GM23248 (cell line): ENCODE measurements at regions not wholly inside any gene's neighbourhood (a gene's known extent, or its start where the extent isn't known, plus 50 kb on each side); places are given as distances from the start of the nearest gene placed in this dataset.

Source experiments
- DNase-seq: peaks from one replicate; pipeline ENCODE4 v3.0.0-alpha.2; 2015
- H2AFZ ChIP-seq: fragments of 200-600 bp; sonication (generic); 2 replicates; pipeline ENCODE4 v1.6.1; 2016; ENCODE audit warnings: antibody characterized with exemption
- H3F3A ChIP-seq: fragments of 200-600 bp; sonication (generic); 2 replicates; pipeline ENCODE4 v1.6.1; 2016; ENCODE audit warnings: mild to moderate bottlenecking, antibody characterized with exemption, mixed run types; ENCODE audit not compliant: insufficient read depth
- H3K27ac ChIP-seq: fragments of 200-600 bp; sonication (generic); 2 replicates; pipeline ENCODE4 v1.5.1; 2016; ENCODE audit warnings: mild to moderate bottlenecking
- H3K27me3 ChIP-seq: fragments of 200-600 bp; sonication (generic); replicated peaks from 2 replicates; pipeline ENCODE4 v1.6.1; 2016; ENCODE audit warnings: mild to moderate bottlenecking; ENCODE audit not compliant: insufficient read depth
- H3K36me3 ChIP-seq: fragments of 200-600 bp; sonication (generic); 2 replicates; pipeline ENCODE4 v1.6.1; 2016; ENCODE audit warnings: low read depth, mild to moderate bottlenecking
- H3K4me1 ChIP-seq: fragments of 200-600 bp; sonication (generic); 2 replicates; pipeline ENCODE4 v1.6.1; 2016; ENCODE audit warnings: mild to moderate bottlenecking; ENCODE audit not compliant: insufficient read depth
- H3K4me2 ChIP-seq: fragments of 200-600 bp; sonication (generic); one replicate; pipeline ENCODE4 v1.6.1; 2016; ENCODE audit warnings: mild to moderate bottlenecking; ENCODE audit not compliant: unreplicated experiment
- H3K4me3 ChIP-seq: fragments of 200-600 bp; sonication (generic); 2 replicates; pipeline ENCODE4 v1.5.1; 2016; ENCODE audit warnings: mild to moderate bottlenecking
- H3K79me2 ChIP-seq: fragments of 200-600 bp; sonication (generic); 2 replicates; pipeline ENCODE4 v1.6.1; 2016; ENCODE audit warnings: mild to moderate bottlenecking; ENCODE audit not compliant: insufficient read depth
- H3K9ac ChIP-seq: fragments of 200-600 bp; sonication (generic); 2 replicates; pipeline ENCODE4 v1.6.1; 2016; ENCODE audit warnings: mild to moderate bottlenecking
- H3K9me2 ChIP-seq: fragments of 200-600 bp; sonication (generic); 2 replicates; pipeline ENCODE4 v1.6.1; 2016; ENCODE audit warnings: mixed run types, mild to moderate bottlenecking, moderate library complexity; ENCODE audit not compliant: insufficient read depth
- H3K9me3 ChIP-seq: fragments of 200-600 bp; sonication (generic); one replicate; pipeline ENCODE4 v1.6.1; 2017; ENCODE audit warnings: low read depth
- H4K20me1 ChIP-seq: fragments of 200-600 bp; sonication (generic); 2 replicates; pipeline ENCODE4 v1.6.0; 2016; ENCODE audit not compliant: insufficient read depth
- EZH2 ChIP-seq: fragments of 200-600 bp; sonication (generic); IDR thresholded peaks from 2 replicates; pipeline ENCODE4 v1.6.1; 2018; ENCODE audit warnings: antibody characterized with exemption, mild to moderate bottlenecking; ENCODE audit not compliant: insufficient read depth, poor library complexity, severe bottlenecking
- EZH2phosphoT487 ChIP-seq: fragments of 200-600 bp; sonication (generic); IDR thresholded peaks from 2 replicates; pipeline ENCODE4 v1.6.1; 2018; ENCODE audit warnings: antibody characterized with exemption, moderate library complexity, mild to moderate bottlenecking, low read depth; ENCODE audit not compliant: insufficient read depth
- WGBS, 2 experiments: methylation state at CpG; one replicate each; pipeline ENCODE4 v1.1.6; 2015 to 2017; ENCODE audit warnings: low lambda C conversion rate in 2 of 2, low coverage in 1 of 2; ENCODE audit errors: missing lambda C conversion rate in 2 of 2; 5-methylcytosine and 5-hydroxymethylcytosine counted together
- in situ Hi-C: fragments of 300-500 bp; cut with MboI; formaldehyde crosslinking; loops from 2 replicates; pipeline ENCODE4 v1.15.0; 2020

DNA sequence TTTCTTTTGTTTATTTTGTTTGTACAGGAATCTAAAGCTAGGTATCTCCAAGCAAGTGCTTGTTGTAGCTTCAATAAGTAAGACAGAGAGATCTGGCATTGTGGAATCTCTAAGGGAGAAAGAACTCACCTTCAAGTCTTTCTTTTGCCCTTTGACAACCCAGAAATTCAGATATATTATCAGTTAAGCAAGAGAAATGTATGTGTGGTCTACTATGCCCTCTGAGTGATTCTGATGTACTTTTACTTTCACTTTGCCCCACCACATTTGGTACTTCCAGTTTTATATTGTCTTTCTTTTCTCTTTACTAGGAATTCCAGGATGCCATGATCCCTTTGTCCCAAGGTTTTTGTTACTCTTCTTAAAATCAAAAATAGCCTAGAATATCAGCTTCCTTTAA is 259.6 kb upstream of the PIK3C3 start:
- H3K27me3 ChIP-seq = no peaks in the 10 kb centered on the region; the same call in 1 of the 2 replicates
- no peaks in the 10 kb centered on the region for H3K36me3 ChIP-seq
- no peak overlapping the region for H3K4me2 ChIP-seq
- H3K9ac ChIP-seq = no peak overlapping the region
- DNase-seq = no peak
- in situ Hi-C loops = no loop called here
- no peak overlapping the region for H3K4me3 ChIP-seq
- no peak overlapping the region for H3K27ac ChIP-seq
- H3K9me3 ChIP-seq = no peaks in the 10 kb centered on the region
- H3K79me2 ChIP-seq = no peaks in the 10 kb centered on the region
- H3K4me1 ChIP-seq = no peaks in the 10 kb centered on the region
- no peaks in the 10 kb centered on the region for H3K9me2 ChIP-seq
- H4K20me1 ChIP-seq = no peaks in the 10 kb centered on the region
- no peak overlapping the region for H2AFZ ChIP-seq
- no peaks in the 10 kb centered on the region for H3F3A ChIP-seq
- TF ChIP-seq EZH2 (no peak), EZH2phosphoT487 (no peak)

DNA sequence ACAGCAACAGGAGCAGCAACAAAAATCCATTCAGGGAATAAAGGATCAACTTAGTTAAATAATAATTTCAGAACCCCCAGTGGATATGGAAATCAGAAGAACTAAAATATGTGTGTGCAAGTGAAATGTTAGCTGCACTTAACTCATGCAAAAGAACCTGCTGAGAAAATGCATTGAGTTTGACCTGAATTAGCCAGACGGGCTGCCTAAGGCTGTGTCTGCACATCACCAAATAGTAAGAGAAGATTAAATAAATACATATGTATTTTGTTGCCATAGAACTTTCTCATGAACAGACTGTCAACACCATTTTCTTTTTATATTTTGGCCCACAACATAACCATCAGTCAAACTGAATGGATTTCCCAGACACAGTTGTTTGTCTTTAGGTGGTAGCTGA is 262.0 kb upstream of the PIK3C3 start:
- Histone ChIP-seq H3K9me2 (no peaks in the 10 kb centered on the region), H3K4me3 (no peak overlapping the region), H3K27me3 (no peaks in the 10 kb centered on the region), H3F3A (no peaks in the 10 kb centered on the region), H4K20me1 (no peaks in the 10 kb centered on the region), H3K27ac (no peak overlapping the region), H3K9me3 (no peaks in the 10 kb centered on the region), H3K9ac (no peak overlapping the region), H3K4me1 (no peaks in the 10 kb centered on the region), H2AFZ (no peak overlapping the region), H3K79me2 (no peaks in the 10 kb centered on the region), H3K36me3 (no peaks in the 10 kb centered on the region), H3K4me2 (no peak overlapping the region)
- TF ChIP-seq EZH2 (no peak), EZH2phosphoT487 (no peak)
- no peak for DNase-seq
- in situ Hi-C loops = no loop called here
- 0 to 2% methylated on average over 1 of the region's 1 CpG for WGBS, 2 experiments

DNA sequence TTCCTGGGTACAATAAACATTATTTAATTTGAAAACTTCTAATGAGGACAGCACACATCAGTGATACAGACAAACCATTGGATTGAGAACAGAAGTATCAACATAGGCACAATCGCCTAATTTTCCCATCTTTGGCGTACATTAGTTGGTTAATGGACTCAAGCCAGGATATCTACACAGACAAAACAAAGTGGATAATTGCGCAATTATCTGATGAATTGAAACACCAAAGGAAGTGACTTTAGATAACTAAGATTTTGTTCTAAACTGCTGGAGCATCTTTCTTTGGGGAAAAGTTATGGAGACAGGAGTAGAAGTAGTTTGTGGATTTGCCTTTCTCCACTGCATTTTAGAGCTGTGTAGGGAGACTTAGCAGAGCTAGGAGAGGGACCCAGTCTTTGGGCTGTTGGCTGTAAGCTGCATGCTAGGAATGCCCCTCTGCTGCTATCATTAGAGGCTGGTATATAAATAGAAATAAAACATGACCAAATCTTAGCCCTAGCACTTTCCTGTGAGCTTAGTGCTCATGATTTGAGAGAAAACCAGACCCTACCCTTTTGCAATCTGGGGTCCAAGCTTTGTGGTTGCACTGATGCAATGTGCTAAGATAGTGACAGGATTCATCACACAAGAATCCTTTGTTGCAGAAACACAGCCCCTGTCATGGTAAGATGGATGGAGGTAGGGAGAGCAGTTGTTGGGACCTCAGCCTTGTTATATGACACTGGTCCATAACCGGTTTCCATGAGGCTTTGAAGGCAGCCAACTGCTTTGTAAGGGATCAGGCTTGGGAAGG is 264.5 kb upstream of the PIK3C3 start:
- H3K36me3 ChIP-seq = no peaks in the 10 kb centered on the region
- TF ChIP-seq EZH2 (no peak), EZH2phosphoT487 (no peak)
- WGBS, 2 experiments = 30 to 32% methylated on average over 4 of the region's 4 CpGs
- no peak overlapping the region for H3K27ac ChIP-seq
- H3K79me2 ChIP-seq = no peaks in the 10 kb centered on the region
- H3K9me2 ChIP-seq = no peaks in the 10 kb centered on the region
- in situ Hi-C loops = no loop called here
- H3K9ac ChIP-seq = no peak overlapping the region
- DNase-seq = no peak
- no peaks in the 10 kb centered on the region for H3K27me3 ChIP-seq
- no peaks in the 10 kb centered on the region for H3K9me3 ChIP-seq
- H3K4me3 ChIP-seq = no peak overlapping the region
- no peaks in the 10 kb centered on the region for H3F3A ChIP-seq
- H2AFZ ChIP-seq = no peak overlapping the region
- no peaks in the 10 kb centered on the region for H4K20me1 ChIP-seq
- no peak overlapping the region for H3K4me2 ChIP-seq
- no peaks in the 10 kb centered on the region for H3K4me1 ChIP-seq

DNA sequence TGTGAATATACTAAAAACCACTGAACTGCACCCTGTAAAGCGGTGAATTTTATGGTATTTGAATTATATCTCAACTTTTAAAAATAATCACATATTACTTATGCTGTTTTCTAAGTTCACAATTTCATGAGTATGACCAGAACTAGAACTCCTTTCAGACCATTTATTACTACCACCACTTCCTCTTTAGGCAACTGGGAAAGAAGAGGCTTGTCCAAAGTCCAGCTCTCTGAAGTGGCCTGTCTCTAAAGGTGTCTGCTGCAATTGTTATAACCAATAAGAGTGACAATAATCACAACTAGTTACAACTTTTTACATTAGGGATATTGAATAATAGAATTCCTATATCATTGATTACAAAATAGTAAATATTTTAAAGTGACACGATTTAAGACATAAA is 267.9 kb upstream of the PIK3C3 start:
- Histone ChIP-seq H3K9me2 (no peaks in the 10 kb centered on the region), H2AFZ (no peak overlapping the region), H3K9me3 (no peaks in the 10 kb centered on the region), H3K9ac (no peak overlapping the region), H4K20me1 (no peaks in the 10 kb centered on the region), H3K79me2 (no peaks in the 10 kb centered on the region), H3K4me2 (no peak overlapping the region), H3K27me3 (no peaks in the 10 kb centered on the region), H3K27ac (no peak overlapping the region), H3K36me3 (no peaks in the 10 kb centered on the region), H3K4me1 (no peaks in the 10 kb centered on the region), H3K4me3 (no peak overlapping the region), H3F3A (no peaks in the 10 kb centered on the region)
- in situ Hi-C loops = no loop called here
- 21 to 26% methylated on average over 2 of the region's 2 CpGs for WGBS, 2 experiments
- TF ChIP-seq EZH2phosphoT487 (no peak), EZH2 (no peak)
- no peak for DNase-seq
